ENCODE measurements at regions not wholly inside any gene's neighbourhood (a gene's known extent, or its start where the extent isn't known, plus 50 kb on each side); places are given as distances from the start of the nearest gene placed in this dataset.

DNA sequence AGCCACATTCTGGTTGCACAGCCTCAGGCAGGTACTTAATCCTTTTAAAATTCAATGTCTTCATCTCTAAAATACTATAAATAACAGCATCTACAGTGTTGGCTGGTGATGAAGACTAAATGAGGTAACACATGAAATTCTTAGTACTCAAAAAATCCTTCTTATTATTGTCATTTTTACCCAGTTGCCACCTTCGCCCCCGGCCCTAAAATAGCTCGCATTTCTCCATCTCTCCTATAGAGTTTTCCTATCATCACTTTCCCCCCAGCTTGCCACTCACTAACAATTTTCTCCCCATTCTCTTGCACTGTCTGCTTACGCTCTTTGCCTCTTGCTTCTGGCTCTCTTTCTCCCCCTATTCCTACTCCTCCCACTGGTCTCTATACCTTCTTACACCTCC is 59.9 kb upstream of the MARCHF10 start:
- peaks cover 51% of the 10 kb centered on the region for H3K4me1 ChIP-seq (ENCODE audit: control insufficient read depth, insufficient read depth, low read length)
- no peaks in the 10 kb centered on the region for H3K9me3 ChIP-seq (replicated peaks; ENCODE audit: control insufficient read depth, low read depth, low read length)
- H3K4me3 ChIP-seq (ENCODE audit: low read length): no peak overlapping the region
- WGBS (ENCODE audit: insufficient coverage): 92% methylated on average over 4 of the region's 4 CpGs
- H3K36me3 ChIP-seq (ENCODE audit: control insufficient read depth, insufficient read depth, low read length): no peaks in the 10 kb centered on the region
- no peak for DNase-seq
- H3K27ac ChIP-seq (ENCODE audit: low read length): no peak overlapping the region
- no peaks in the 10 kb centered on the region for H3K27me3 ChIP-seq (ENCODE audit: control insufficient read depth, insufficient read depth, low read length)

DNA sequence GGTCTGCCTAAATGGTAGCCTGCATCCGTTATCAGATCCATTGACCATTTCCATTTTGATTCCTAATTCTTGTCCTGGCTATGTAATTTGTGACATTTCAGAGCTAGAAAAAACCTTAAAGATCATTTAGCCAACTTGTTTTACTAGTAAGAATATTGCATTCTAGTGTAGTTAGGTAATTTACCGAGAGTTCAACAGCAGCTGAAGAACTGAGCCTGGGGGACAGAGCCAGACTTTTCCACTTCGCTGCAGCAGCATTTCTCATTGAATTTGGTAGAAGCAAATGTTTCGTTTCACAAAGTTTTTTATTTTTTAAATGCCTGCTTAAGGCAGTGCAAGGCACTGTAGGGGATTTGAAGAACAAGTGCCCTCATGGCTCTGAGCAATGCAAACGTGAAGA is 59.2 kb upstream of the MARCHF10 start:
- Histone ChIP-seq H3K9me3 (replicated peaks; ENCODE audit: control insufficient read depth, low read depth, low read length) (no peaks in the 10 kb centered on the region), H3K36me3 (ENCODE audit: control insufficient read depth, insufficient read depth, low read length) (no peaks in the 10 kb centered on the region), H3K27ac (ENCODE audit: low read length) (peak overlapping the region; percentile 59), H3K4me3 (ENCODE audit: low read length) (no peak overlapping the region), H3K27me3 (ENCODE audit: control insufficient read depth, insufficient read depth, low read length) (no peaks in the 10 kb centered on the region), H3K4me1 (ENCODE audit: control insufficient read depth, insufficient read depth, low read length) (peaks cover 51% of the 10 kb centered on the region)
- 43% methylated on average over 1 of the region's 5 CpGs for WGBS (ENCODE audit: insufficient coverage)
- DNase-seq: peak; percentile 81

DNA sequence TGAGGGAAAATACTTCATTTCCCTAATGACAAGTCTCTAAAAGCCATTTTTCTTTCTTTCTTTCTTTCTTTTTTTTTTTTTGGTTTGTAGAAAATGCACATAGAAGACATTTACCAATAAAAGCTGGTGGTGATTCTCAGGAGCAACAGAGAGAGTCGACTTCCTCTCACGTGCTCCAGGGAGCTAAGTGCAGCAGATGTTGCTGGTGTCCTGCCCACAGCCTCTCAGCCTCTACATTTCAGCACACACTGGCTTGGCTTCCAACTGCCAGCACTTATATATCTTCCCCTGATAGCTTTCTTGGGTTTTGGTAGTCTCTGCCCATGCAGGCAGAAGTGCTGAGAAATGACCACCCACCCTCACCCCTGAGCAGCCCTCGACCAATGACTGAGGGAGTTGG is 58.4 kb upstream of the MARCHF10 start:
- WGBS (ENCODE audit: insufficient coverage): 0% methylated on average over 1 of the region's 3 CpGs
- Histone ChIP-seq H3K4me3 (ENCODE audit: low read length) (no peak overlapping the region), H3K27ac (ENCODE audit: low read length) (peak overlapping the region; percentile 59), H3K9me3 (replicated peaks; ENCODE audit: control insufficient read depth, low read depth, low read length) (no peaks in the 10 kb centered on the region), H3K36me3 (ENCODE audit: control insufficient read depth, insufficient read depth, low read length) (no peaks in the 10 kb centered on the region), H3K4me1 (ENCODE audit: control insufficient read depth, insufficient read depth, low read length) (peaks cover 48% of the 10 kb centered on the region), H3K27me3 (ENCODE audit: control insufficient read depth, insufficient read depth, low read length) (no peaks in the 10 kb centered on the region)
- DNase-seq: peak; percentile 84

DNA sequence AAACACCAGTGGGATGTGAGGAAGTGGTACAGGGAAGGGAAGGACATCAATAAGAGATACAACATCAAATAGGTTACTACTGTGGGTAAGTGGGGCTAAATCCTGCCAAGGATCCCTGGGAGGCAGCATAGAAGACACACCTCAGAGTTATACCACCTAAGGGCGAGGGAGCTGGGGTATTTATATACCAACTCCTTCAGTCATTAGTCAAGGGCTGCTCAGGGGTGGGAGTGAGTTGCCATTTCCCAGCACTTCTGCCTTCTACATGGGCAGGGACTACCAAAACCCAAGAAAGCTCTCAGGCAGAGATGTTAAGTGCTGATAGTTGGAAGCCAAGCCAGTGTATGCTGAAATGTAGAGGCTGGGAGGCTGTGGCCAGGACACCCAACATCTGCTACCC is 57.5 kb upstream of the MARCHF10 start:
- H3K36me3 ChIP-seq (ENCODE audit: control insufficient read depth, insufficient read depth, low read length): no peaks in the 10 kb centered on the region
- no peaks in the 10 kb centered on the region for H3K27me3 ChIP-seq (ENCODE audit: control insufficient read depth, insufficient read depth, low read length)
- peaks cover 39% of the 10 kb centered on the region for H3K4me1 ChIP-seq (ENCODE audit: control insufficient read depth, insufficient read depth, low read length)
- H3K9me3 ChIP-seq (replicated peaks; ENCODE audit: control insufficient read depth, low read depth, low read length): no peaks in the 10 kb centered on the region
- H3K27ac ChIP-seq (ENCODE audit: low read length): no peak overlapping the region
- WGBS (ENCODE audit: insufficient coverage): no CpG with 5 or more reads among the region's 1 CpG
- no peak for DNase-seq
- H3K4me3 ChIP-seq (ENCODE audit: low read length): no peak overlapping the region

DNA sequence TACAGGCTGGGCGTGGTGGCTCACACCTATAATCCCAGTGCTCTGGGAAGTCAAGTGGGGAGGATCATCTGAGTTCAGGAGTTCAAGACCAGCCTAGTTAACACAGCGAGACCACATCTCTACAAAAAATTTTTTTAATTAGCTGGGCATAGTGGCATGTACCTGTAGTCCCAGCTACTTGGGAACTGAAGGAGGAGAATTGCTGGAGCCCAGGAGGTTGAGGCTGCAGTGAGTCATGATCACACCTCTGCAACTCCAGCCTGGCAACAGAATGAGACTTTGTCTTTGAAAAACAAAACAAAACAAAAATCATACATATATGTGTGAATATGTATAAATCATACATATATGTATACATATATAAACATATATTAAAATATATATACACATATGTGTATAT is 54.1 kb upstream of the MARCHF10 start:
- Histone ChIP-seq H3K4me1 (ENCODE audit: control insufficient read depth, insufficient read depth, low read length) (peaks cover 13% of the 10 kb centered on the region), H3K4me3 (ENCODE audit: low read length) (no peak overlapping the region)
- no CpG with 5 or more reads among the region's 2 CpGs for WGBS (ENCODE audit: insufficient coverage)

DNA sequence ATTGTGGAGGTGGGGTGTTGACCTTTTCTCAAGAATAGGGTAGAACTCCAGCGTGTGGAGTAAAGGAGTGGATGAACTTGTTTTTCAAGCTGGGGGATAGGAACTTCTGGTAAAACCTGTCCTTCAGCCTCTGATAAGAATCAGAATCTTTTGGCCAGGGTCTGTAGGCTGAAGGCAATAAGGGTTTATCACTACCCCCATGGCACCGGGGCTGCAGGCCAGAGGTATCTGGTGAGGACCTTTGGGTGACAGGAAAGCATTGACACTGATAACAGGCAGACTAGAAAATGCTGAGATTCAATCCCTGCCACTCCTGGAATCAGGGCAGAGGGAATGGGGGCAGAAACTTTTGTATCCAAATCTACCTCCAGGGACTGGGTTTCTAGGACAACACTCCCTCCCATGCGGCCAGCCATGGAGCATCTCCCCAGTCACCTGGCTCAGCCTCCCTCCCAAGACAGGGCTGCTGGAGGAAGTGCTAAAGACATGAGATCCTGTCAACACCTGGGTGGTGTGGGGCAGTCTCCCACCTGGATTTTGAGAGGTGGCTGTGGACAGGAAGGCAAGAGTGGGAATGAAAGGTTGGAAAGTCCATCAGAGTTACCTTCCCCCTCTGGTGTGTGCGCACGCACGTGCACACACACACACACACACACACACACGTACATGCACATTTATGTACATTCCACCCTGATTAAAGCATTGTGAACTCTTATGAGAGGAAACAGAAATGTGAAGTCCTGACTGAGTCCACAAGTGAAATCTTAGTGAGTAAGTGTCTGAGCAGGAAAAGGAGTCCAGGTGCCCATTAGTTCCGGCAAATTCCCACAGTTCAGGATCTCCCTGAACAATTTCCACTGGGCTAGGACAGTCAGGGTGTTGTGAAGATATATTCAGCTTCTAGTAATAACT is 53.1 kb upstream of the MARCHF10 start:
- 100% methylated on average over 1 of the region's 8 CpGs for whole genome bisulfite sequencing (ENCODE audit: insufficient coverage)
- no peaks in the 10 kb centered on the region for H3K9me3 ChIP-seq (replicated peaks; ENCODE audit: control insufficient read depth, low read depth, low read length)
- H3K27ac ChIP-seq (ENCODE audit: low read length): no peak overlapping the region
- no peaks in the 10 kb centered on the region for H3K36me3 ChIP-seq (ENCODE audit: control insufficient read depth, insufficient read depth, low read length)
- no peak for DNase-seq
- H3K27me3 ChIP-seq (ENCODE audit: control insufficient read depth, insufficient read depth, low read length): no peaks in the 10 kb centered on the region
- H3K4me1 ChIP-seq (ENCODE audit: control insufficient read depth, insufficient read depth, low read length): peaks cover 4% of the 10 kb centered on the region
- no peak overlapping the region for H3K4me3 ChIP-seq (ENCODE audit: low read length)

More for the DNA sequence above, 54.1 kb upstream of the MARCHF10 start:
- DNase-seq: no peak
- Histone ChIP-seq H3K27me3 (ENCODE audit: control insufficient read depth, insufficient read depth, low read length) (no peaks in the 10 kb centered on the region), H3K9me3 (replicated peaks; ENCODE audit: control insufficient read depth, low read depth, low read length) (no peaks in the 10 kb centered on the region), H3K27ac (ENCODE audit: low read length) (no peak overlapping the region), H3K36me3 (ENCODE audit: control insufficient read depth, insufficient read depth, low read length) (no peaks in the 10 kb centered on the region)

DNA sequence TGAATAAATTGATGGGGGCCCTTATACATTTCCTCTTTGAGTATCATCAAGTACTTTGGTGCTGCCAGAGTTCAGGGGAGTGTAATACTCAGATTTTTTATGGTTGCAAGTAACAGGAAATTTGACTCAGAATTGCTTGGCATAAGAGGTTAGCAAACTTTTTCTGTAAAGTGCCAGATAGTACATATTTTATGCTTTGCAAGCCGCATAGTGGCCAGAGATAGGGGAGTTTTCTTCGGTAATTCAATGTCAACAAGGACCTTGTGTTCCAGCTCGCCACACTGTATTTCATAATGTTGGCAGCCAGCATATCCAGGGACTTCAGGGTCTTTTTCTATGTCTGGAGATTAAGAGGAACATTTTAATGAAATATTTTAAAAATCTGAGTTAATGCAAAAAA is 51.0 kb upstream of the MARCHF10 start:
- DNase-seq: no peak
- no CpG with 5 or more reads among the region's 3 CpGs for WGBS (ENCODE audit: insufficient coverage)
- H3K36me3 ChIP-seq (ENCODE audit: control insufficient read depth, insufficient read depth, low read length): no peaks in the 10 kb centered on the region
- H3K27me3 ChIP-seq (ENCODE audit: control insufficient read depth, insufficient read depth, low read length): no peaks in the 10 kb centered on the region
- no peaks in the 10 kb centered on the region for H3K9me3 ChIP-seq (replicated peaks; ENCODE audit: control insufficient read depth, low read depth, low read length)
- no peak overlapping the region for H3K4me3 ChIP-seq (ENCODE audit: low read length)
- H3K27ac ChIP-seq (ENCODE audit: low read length): no peak overlapping the region
- peaks cover 6% of the 10 kb centered on the region for H3K4me1 ChIP-seq (ENCODE audit: control insufficient read depth, insufficient read depth, low read length)
